ENCODE measurements at regions not wholly inside any gene's neighbourhood (a gene's known extent, or its start where the extent isn't known, plus 50 kb on each side); places are given as distances from the start of the nearest gene placed in this dataset.

DNA sequence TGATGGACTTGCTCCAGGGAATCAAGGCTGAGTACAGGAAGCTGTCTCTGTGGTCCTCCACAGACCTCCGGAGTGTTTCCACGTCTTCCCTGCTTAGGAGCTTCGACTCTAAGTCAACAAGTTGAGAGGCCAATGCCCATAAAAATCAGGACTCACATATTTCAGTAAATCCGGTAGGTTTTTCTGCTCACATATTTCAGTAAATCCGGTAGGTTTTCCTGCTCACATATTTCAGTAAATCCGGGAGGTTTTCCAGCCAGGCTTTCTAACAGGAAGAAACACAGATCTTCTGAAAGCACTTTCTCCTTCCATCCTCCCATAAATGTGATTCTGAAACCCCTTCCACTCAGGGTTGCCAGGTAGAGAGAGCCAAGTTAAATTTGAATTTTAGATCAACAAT, 340.1 kb upstream of the SHH start:
- TF ChIP-seq, protein P1, sequence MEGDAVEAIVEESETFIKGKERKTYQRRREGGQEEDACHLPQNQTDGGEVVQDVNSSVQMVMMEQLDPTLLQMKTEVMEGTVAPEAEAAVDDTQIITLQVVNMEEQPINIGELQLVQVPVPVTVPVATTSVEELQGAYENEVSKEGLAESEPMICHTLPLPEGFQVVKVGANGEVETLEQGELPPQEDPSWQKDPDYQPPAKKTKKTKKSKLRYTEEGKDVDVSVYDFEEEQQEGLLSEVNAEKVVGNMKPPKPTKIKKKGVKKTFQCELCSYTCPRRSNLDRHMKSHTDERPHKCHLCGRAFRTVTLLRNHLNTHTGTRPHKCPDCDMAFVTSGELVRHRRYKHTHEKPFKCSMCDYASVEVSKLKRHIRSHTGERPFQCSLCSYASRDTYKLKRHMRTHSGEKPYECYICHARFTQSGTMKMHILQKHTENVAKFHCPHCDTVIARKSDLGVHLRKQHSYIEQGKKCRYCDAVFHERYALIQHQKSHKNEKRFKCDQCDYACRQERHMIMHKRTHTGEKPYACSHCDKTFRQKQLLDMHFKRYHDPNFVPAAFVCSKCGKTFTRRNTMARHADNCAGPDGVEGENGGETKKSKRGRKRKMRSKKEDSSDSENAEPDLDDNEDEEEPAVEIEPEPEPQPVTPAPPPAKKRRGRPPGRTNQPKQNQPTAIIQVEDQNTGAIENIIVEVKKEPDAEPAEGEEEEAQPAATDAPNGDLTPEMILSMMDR (IDR thresholded peaks at IDR 0.05; ENCODE audit: borderline replicate concordance, control extremely low read depth, extremely low read depth, insufficient read depth, missing control alignments): no peak
- DNase-seq (ENCODE audit: low spot score): no peak
- in situ Hi-C loops (cut with MboI; ENCODE audit: low sequenced_read_pairs, unreplicated experiment): no loop called here

DNA sequence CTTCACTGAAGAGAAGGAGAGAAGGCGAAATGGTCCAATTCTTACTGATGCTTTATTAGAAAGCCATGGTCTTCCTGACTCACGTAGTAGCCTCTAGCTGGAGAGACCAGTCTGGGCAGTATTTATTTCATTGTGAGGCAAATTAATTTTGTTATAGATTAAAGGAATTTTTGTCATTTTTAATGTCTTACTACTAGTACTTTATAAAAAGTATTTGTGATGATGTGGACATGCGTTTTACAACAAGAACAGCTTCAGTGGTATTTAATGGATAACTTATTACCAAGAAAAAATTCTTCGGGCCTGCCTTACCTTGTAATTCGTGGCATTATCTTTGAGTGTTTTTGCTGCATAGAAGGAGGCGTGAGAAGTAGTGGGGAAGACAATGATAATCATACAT, 339.4 kb upstream of the SHH start:
- TF ChIP-seq, protein P1 (IDR thresholded peaks at IDR 0.05; ENCODE audit: borderline replicate concordance, control extremely low read depth, extremely low read depth, insufficient read depth, missing control alignments): no peak
- in situ Hi-C loops (cut with MboI; ENCODE audit: low sequenced_read_pairs, unreplicated experiment): no loop called here

DNA sequence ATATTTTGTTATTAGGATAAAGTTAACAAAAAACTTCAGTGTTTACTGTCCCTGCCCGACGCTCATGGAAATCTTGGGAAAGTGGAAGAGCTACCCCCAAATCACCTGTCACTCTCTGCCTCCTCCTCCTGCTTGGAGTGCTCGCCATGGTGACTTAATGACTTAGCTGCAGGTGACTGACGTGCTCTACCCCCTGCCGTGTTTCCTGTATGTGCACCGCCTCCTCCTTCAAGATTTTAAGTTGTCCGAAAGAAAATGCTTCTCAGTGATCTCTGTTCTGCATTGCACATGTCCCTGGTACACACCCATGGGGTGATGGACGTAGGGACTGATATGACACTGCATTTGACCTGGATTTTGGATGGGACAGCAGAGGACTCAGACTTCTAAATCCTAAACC, 338.8 kb upstream of the SHH start:
- in situ Hi-C loops (cut with MboI; ENCODE audit: low sequenced_read_pairs, unreplicated experiment): no loop called here
- TF ChIP-seq, protein P1 (IDR thresholded peaks at IDR 0.05; ENCODE audit: borderline replicate concordance, control extremely low read depth, extremely low read depth, insufficient read depth, missing control alignments): no peak

More for the DNA sequence above, 339.4 kb upstream of the SHH start:
- no peak for DNase-seq (ENCODE audit: low spot score)

DNA sequence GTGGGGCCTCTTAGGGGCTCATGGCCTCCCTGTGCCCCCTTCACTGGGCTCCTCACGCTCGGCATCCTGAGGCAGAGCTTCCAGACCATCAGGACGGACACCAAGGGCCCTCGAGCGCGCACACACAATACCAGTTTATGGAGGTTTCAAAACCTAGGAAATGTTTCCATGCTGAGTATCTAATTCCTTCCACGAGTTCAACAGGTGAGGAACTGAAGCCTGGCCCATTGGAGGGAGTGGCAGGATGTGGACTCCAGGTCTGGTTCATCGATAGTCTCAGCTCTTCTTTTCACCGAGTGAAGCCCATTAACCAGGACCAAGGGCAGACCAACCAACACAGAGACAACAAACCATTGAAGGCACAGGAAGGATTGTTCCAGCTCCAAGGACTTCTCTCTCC, 336.7 kb upstream of the SHH start:
- in situ Hi-C loops (cut with MboI; ENCODE audit: low sequenced_read_pairs, unreplicated experiment): no loop called here
- TF ChIP-seq, protein P1 (IDR thresholded peaks at IDR 0.05; ENCODE audit: borderline replicate concordance, control extremely low read depth, extremely low read depth, insufficient read depth, missing control alignments): no peak
- DNase-seq (ENCODE audit: low spot score): no peak

More for the DNA sequence above, 338.8 kb upstream of the SHH start:
- no peak for DNase-seq (ENCODE audit: low spot score)

DNA sequence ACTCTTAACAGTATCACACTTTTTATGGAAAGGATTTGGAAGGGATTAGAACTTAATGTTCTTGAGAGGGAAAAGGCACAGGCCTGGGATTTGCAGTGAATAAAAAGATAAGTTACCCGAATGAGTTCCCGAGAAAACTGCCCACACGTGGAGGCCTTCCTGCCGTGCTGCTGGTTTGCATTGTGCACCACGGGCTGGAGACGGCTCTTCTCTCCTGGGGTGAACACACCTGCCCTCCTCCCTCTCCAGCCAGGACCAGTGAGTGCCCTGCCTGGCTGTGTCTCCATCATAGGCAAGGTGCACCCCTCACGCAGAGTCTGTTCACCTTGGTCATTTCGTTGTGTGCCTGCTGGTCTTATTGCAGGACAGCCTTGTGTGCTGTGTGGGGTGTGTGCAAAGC, 336.3 kb upstream of the SHH start:
- no peak for DNase-seq (ENCODE audit: low spot score)
- in situ Hi-C loops (cut with MboI; ENCODE audit: low sequenced_read_pairs, unreplicated experiment): no loop called here
- TF ChIP-seq, protein P1 (IDR thresholded peaks at IDR 0.05; ENCODE audit: borderline replicate concordance, control extremely low read depth, extremely low read depth, insufficient read depth, missing control alignments): no peak

DNA sequence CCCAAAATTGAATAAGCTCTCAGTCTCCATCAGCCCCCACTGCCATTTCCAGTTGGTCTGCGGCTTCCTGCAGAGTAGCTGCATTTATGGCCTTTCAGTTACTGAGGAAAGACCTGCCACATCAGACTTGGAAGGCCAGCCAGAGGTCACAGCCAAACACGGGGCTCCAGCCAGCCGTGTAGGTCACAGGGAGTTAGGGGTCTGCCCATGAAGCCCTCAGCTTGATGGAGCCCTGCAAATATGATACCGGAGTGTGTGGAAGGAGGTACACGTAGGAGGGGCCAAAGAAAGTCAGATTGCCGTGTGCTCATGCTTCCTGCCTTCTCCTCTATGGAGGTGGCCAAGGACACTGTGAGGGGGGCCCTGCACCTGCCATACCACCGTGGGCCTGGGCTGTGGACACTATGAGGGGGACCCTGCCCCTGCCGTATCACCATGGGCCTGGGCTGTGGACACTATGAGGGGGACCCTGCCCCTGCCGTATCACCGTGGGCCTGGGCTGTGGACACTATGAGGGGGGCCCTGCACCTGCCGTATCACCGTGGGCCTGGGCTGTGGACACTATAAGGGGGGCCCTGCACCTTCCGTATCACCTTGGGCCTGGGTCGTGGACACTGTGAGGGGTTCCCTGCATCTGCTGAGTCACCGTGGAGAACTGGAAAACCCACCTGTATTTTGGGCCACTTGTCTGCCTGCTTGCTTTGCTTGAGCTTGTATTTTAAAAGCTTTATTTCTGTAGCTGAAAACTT, 335.7 kb upstream of the SHH start:
- in situ Hi-C loops (cut with MboI; ENCODE audit: low sequenced_read_pairs, unreplicated experiment): no loop called here
- TF ChIP-seq, protein P1 (IDR thresholded peaks at IDR 0.05; ENCODE audit: borderline replicate concordance, control extremely low read depth, extremely low read depth, insufficient read depth, missing control alignments): no peak

More for the DNA sequence above, 335.7 kb upstream of the SHH start:
- DNase-seq (ENCODE audit: low spot score): no peak
